Dermis blood vessel endothelial cell (primary cell): ENCODE measurements at regions not wholly inside any gene's neighbourhood (a gene's known extent, or its start where the extent isn't known, plus 50 kb on each side); places are given as distances from the start of the nearest gene placed in this dataset.
"Not testable (repeated sequence)": the region's sequence is repeated elsewhere in the genome, so short reads cannot be mapped to it uniquely, and the experiment has no call there.

Source experiments
- DNase-seq: peaks from one replicate; pipeline ENCODE4 v3.0.0; 2010

GRCh38 chr3:166444336-166444735 lies 607.1 kb upstream of the BCHE start:
- no peak for DNase-seq

DNA sequence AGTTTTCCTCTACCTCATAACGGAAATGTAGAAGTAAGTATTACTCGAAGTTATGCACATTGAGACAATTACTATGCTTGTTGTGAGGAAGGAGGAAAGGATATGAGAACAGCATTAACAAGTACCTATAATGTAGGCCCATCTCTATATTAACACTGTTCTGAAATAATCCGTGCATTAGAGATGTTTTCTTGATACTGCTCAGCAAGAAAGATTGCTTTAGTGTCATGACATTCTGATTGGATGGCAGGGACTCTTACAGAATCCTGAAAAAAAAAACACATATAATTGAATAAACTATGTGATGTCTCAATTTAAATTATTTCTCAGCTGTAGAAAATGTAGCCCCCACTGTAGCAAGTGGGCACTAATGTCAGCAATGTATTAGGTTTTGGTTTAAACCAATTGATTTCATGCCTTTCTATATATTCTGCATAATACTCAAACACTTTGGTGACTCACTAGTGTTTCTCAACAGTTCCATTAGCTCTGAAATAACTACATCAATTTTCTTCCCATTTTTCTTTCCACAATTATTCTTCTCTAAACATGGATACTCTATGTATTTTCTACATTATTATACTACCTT lies 598.3 kb upstream of the BCHE start:
- DNase-seq: no peak

DNA sequence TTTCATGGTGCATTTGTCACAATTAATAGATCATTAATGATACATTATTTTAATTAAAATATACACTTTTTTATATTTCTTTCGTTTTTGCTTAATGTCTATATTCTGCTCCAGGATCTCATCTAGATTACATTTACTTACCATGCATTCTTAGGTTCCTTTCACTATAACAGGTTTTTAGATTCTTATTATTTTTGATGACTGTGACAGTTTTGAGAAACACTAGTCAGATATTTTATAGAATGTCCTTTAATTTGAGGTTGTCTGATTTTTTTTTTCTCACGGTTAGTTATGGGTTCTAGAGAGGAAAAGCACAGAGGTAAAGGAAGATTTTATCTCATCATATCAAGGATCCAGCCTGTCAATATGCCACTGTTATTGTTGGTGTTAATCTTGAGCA lies 595.8 kb upstream of the BCHE start:
- DNase-seq: no peak

- no peak for DNase-seq
Observed at GRCh38 chr3:166425900-166426611, 588.8 kb upstream of the BCHE start.

GRCh38 chr3:166425021-166425420 lies 587.8 kb upstream of the BCHE start:
- no peak for DNase-seq

DNA sequence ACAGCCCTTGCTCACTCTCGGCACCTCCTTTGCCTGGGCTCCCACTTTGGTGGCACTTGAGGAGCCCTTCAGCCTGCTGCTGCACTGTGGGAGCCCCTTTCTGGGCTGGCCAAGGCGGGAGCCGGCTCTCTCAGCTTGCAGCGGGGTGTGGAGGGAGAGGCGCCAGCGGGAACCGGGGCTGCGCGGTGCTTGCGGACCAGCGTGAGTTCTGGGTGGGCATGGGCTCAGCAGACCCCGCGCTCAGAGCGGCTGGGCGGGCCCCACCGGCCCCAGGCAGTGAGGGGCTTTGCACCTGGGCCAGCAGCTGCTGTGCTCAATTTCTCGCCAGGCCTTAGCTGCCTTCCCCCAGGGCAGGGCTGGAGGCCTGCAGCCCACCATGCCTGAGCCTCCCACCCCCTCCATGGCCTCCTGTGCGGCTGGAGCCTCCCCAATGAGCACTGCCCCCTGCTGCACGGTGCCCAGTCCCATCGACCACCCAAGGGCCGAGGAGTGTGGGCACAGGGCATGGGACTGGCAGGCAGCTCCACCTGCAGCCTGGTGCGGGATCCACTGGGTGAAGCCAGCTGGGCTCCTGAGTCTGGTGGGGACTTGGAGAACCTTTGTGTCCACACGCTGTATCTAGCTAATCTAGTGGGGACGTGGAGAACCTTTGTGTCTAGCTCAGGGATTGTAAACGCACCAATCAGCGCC lies 586.7 kb upstream of the BCHE start:
- not testable (repeated sequence) for DNase-seq

DNA sequence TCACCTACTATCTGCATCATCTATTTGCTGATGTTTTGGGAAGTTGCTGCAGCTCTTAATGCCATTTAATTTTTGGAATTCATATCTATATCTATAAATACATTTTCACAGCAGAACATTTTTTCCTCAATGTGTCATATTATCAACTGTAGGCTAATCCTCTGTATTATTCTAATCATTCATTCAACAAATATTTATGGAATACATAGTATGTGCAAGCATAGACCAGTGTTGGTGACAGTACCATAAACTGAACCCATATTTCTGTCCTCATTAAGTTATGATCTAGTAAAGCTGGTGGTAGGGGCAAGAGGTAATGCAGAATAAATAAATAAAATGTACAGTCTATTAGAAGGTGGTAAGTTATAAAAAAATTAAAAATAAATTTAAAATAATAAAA lies 585.3 kb upstream of the BCHE start:
- no peak for DNase-seq

DNA sequence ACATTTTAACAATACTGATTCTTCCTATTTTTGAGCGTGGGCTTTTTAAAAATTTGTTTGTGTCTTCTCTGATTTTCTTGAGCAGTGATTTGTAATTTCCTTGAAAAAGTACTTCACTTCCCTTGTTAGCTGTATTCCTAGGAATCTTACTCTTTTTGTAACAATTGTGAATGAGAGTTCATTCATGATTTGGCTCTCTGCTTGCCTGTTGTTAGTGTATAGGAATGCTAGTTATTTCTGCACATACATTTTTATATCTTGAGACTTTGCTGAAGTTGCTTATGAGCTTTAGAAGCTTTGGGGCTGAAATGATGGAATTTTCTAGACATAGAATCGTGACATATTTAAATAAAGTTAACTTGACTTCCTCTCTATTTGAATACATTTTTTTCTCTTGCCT lies 582.8 kb upstream of the BCHE start:
- no peak for DNase-seq

GRCh38 chr3:166405896-166406295 lies 568.7 kb upstream of the BCHE start:
- DNase-seq: no peak

- no peak for DNase-seq
Observed at GRCh38 chr3:166405465-166405864, 568.2 kb upstream of the BCHE start.

GRCh38 chr3:166390303-166390702 lies 553.1 kb upstream of the BCHE start:
- no peak for DNase-seq

- DNase-seq: no peak
Observed at GRCh38 chr3:166388321-166388720, 551.1 kb upstream of the BCHE start.

- no peak for DNase-seq
Observed at GRCh38 chr3:166372571-166373106, 535.4 kb upstream of the BCHE start.

GRCh38 chr3:166367947-166368533 lies 530.8 kb upstream of the BCHE start:
- DNase-seq: no peak

DNA sequence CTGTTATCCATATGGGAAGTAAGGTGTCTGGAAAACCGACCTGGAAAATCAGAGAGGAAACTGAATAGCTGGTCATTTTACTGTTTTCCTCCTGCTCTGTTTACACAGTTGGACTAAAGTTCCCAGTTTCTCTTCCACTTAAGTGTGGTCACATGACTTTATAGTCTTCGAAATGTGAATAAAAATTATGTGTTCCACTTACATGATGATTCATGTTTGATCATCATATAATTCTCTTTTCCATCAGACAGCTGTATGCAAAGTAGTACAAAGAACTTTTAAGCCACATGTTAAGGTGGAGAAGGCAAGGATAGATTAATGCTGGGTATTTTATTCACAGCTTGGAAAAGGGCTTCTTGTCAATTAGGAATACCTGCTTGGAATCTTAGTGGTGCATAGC lies 525.5 kb upstream of the BCHE start:
- no peak for DNase-seq

DNA sequence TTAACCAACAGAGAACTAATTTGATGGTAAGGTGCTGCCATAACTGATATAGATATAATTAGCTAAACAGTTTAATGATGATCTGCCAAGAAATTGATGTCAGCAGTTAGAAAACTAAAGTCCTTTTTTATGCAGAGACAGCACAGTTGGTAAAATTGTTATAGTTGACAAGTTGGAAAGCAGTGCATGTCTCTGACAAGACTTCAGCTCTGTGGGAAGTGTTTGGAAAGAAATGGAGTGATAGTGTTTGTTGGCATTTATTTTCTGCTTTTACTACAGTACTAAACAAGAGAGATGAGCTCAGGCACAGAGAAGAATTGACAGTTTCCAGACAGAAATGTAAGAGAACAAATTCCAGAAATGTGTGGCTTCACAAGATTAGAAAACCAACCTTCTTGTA lies 523.5 kb upstream of the BCHE start:
- no peak for DNase-seq

DNA sequence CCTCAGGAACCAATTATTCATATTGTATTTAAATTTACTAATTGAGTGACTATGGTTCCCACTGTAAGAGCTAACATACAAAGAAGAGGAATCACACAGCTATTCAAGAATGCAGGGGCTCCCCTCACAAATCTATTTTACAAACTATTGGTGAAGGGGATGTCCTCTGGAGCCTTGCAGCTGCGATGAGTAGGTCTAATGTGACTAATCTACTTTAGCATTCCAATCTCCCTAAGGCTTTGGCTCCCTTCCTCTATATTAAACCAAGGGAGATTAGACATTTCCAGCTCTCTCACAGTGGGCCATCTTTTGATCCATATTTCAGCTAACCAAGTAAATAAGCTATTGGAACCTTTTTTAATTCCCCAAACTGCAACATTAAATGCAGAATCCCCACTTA lies 514.2 kb upstream of the BCHE start:
- no peak for DNase-seq

DNA sequence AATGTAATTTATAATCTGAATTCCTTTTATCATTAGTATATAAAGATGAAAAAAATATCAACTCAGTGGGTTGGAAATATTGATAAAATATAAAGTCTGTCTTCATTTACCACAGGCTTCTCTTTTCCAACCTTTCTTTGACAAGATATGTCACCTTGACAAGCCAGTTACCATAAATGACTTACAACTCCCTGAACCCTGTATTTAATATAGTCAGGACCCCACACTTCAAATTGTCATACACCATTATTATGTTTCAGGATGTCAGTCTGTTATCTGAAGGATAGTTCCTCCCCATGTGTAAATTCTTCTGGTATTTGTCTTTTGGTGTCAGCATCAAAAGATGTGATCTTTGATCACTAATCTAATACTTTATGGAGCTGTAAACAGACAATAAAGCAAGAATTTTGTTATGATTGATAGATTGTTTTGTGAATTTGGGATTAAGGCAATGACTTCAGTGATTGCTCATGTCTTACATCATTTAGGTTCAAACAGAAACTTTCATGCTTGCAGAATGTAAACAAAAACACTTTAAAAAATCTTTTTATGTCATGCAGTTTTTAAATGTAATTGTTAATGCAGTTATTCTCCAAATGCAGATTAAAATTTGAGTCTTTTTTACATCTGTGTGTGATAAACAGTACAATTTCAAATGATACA lies 503.5 kb upstream of the BCHE start:
- no peak for DNase-seq

DNA sequence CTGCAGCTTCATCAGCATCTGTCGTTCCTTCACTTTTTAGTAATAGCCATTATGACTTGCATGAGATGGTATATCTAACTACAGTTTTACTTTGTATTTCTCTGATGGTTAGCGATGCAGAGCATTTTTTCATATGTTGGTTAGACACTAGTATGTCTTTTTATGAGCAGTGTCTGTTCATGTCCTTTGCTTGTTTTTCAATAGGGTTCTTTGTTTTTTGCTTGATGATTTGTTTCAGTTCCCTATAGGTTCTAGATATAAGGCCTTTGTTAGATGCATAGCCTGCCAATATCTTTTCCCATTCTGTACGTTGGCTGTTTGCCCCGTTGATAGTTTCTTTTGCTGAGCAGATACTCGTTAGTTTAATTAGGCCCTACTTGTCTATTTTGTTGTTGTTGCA lies 487.2 kb upstream of the BCHE start:
- no peak for DNase-seq

DNA sequence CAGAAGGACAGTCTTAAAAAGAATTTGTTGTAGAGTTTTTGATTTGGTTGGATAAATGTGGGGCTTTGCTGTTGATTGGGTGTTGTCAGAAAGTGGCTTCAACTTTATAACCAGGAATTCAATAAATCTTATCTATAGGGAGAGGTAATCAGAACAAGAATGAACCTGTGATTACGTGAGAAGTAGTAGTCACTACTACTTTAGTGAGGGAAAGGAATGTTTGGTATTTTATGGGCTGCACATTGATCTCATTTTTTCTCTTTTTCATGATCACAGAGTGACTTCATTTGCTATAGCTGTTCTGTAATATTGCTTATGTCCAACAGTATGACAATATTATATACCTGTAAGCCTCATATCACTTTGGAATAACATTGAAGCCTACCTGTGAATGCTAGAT lies 485.2 kb upstream of the BCHE start:
- no peak for DNase-seq

DNA sequence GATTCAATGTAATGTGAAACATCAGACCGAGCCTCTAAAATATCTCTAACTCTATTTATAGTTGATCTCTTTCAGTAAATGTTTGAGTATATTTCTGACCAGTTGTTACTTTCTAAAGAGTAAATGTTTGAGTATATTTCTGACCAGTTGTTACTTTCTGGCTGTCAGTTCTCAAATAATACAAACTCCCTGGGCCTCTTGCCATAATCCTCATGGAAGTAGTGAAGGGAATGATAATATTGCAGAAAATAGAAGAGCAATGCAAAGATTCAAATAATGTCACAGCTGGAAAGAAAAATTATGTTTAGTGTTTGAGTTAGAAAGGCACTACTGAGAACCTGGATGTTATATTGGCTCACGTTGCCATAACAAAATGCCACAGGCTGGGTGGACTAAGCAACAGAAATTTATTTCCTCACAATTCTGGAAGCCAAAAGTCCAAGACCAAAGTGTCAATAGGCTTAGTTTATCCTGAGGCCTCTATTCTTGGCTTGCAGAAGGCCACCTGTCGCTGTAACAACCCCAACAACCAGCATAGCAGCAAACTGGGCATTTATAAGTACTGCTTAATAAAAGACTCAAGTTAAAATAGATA lies 470.6 kb upstream of the BCHE start:
- no peak for DNase-seq

DNA sequence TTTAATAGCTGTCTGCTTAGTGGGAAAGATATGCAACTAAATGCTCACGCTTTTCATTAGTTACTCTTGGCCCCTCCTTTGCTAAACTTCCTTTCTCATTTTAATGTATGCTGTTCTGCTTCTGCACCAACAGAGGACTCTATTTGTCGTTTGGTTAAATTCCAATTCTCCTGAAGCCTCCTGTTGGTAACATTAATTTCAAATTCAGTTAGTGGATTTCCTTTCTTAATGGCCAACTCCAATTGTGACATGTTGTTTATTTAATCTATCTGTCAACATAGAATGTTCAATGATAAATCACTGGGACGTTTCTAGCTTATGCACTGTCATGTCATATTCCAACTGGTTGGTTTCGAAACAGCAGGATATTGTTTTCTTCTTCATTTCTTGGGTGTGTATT lies 467.4 kb upstream of the BCHE start:
- DNase-seq: no peak

DNA sequence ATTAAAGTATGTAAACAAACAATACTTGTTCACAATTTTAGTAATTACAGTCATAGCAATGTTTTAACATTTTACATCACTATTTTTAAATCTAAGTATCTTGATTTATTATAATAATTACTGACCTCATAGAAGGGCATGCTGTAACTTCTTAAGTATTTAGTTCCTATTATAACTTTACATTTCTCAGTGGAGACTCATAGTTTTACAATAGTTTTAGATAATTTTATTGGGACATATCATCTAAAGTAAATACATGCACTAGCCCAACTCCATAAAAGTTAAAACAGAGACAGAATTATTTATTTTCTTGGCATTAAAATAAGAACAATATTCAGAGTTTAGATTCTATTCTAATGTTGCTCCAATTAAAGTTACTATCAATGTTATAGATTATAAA lies 466.5 kb upstream of the BCHE start:
- no peak for DNase-seq
